ENCODE measurements at regions not wholly inside any gene's neighbourhood (a gene's known extent, or its start where the extent isn't known, plus 50 kb on each side); places are given as distances from the start of the nearest gene placed in this dataset.

- Histone ChIP-seq H3K9me3 (no peaks in the 10 kb centered on the region), H3K27me3 (replicated peaks; ENCODE audit: insufficient read depth) (no peaks in the 10 kb centered on the region), H3K4me1 (replicated peaks) (no peaks in the 10 kb centered on the region), H3K36me3 (no peaks in the 10 kb centered on the region), H3K27ac (no peak overlapping the region), H3K4me3 (no peak overlapping the region)
- WGBS: 86% methylated on average over 22 of the region's 22 CpGs
- intact Hi-C loops (cut with DNase I): no loop called here
- TF ChIP-seq POLR2AphosphoS5 (IDR thresholded peaks at IDR 0.05): no peak
- TF ChIP-seq CTCF (IDR thresholded peaks at IDR 0.05): no peak
- no peak for TF ChIP-seq POLR2A (IDR thresholded peaks at IDR 0.05)
- DNase-seq (ENCODE audit: low spot score): no peak
These were observed 55.4 kb upstream of the LINC01488 start for GRCh38 chr11:69425895-69426544.

- no peaks in the 10 kb centered on the region for H3K27me3 ChIP-seq (replicated peaks; ENCODE audit: insufficient read depth)
- DNase-seq (ENCODE audit: low spot score): no peak
- intact Hi-C loops (cut with DNase I): no loop called here
- H3K36me3 ChIP-seq: no peaks in the 10 kb centered on the region
- WGBS: 68% methylated on average over 6 of the region's 6 CpGs
- H3K4me1 ChIP-seq (replicated peaks): no peaks in the 10 kb centered on the region
- TF ChIP-seq POLR2AphosphoS5 (IDR thresholded peaks at IDR 0.05): no peak
- TF ChIP-seq CTCF (IDR thresholded peaks at IDR 0.05): no peak
- no peak for TF ChIP-seq POLR2A (IDR thresholded peaks at IDR 0.05)
- H3K9me3 ChIP-seq: no peaks in the 10 kb centered on the region
- H3K27ac ChIP-seq: no peak overlapping the region
- H3K4me3 ChIP-seq: no peak overlapping the region
These were observed 54.1 kb upstream of the LINC01488 start for GRCh38 chr11:69427337-69427736.

GRCh38 chr11:69427906-69428880, 53.3 kb upstream of the LINC01488 start:
- no peak for DNase-seq (ENCODE audit: low spot score)
- H3K4me1 ChIP-seq (replicated peaks): no peaks in the 10 kb centered on the region

DNA sequence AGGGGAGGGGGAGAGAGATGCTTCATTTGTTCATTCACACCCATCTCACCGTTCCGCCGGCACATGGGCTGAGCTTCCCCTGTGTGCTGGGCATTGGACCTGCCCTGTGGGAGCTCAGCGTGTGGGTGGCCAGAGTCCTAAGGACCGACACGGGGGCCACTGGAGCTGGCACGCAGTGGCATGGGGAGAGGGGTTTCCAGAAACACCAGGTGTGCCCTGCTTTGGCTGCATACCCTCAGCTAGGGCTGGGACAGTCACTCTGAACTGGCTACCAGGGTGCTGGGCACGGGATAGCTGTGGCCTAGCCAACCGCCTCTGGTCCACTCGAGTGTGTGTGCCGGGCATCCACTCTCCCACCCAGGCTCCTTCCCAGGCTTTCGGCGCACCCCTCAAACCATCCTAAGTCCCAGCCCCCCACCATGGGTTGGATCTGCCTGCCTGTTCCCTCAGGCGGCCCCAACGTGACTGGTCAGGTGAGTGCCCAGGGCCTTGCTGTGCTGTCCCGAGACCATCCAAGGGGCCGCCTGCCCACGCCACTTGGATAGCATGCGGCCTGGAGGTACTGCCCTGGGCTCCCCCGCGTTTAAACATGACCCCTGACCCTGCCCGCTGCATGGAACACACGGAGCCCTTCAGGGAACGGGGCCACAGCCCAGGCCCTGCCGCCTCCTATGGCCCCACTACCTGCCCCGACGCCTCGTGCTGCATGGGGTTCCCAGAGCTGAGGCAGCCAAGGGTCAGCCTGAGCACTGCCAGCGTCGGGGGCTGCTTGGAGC, 51.6 kb upstream of the LINC01488 start:
- Histone ChIP-seq H3K27ac (no peak overlapping the region), H3K9me3 (no peaks in the 10 kb centered on the region), H3K4me3 (no peak overlapping the region), H3K4me1 (replicated peaks) (no peaks in the 10 kb centered on the region), H3K36me3 (no peaks in the 10 kb centered on the region), H3K27me3 (replicated peaks; ENCODE audit: insufficient read depth) (no peaks in the 10 kb centered on the region)
- intact Hi-C loops (cut with DNase I): no loop called here
- no peak for DNase-seq (ENCODE audit: low spot score)
- 92% methylated on average over 30 of the region's 30 CpGs for WGBS
- TF ChIP-seq CTCF (IDR thresholded peaks at IDR 0.05) (no peak), POLR2AphosphoS5 (IDR thresholded peaks at IDR 0.05) (no peak), POLR2A (IDR thresholded peaks at IDR 0.05) (no peak)

More at GRCh38 chr11:69427906-69428880, 53.3 kb upstream of the LINC01488 start:
- H3K27ac ChIP-seq: no peak overlapping the region
- no peaks in the 10 kb centered on the region for H3K9me3 ChIP-seq
- intact Hi-C loops (cut with DNase I): no loop called here
- H3K4me3 ChIP-seq: no peak overlapping the region
- WGBS: 93% methylated on average over 19 of the region's 19 CpGs
- no peaks in the 10 kb centered on the region for H3K27me3 ChIP-seq (replicated peaks; ENCODE audit: insufficient read depth)
- TF ChIP-seq POLR2AphosphoS5 (IDR thresholded peaks at IDR 0.05) (no peak), CTCF (IDR thresholded peaks at IDR 0.05) (no peak), POLR2A (IDR thresholded peaks at IDR 0.05) (no peak)
- no peaks in the 10 kb centered on the region for H3K36me3 ChIP-seq

All from prostate gland (tissue), 2 donors.